Ovary (tissue), 3 donors: ENCODE measurements at regions not wholly inside any gene's neighbourhood (a gene's known extent, or its start where the extent isn't known, plus 50 kb on each side); places are given as distances from the start of the nearest gene placed in this dataset.

Source experiments
- EP300 ChIP-seq: sonication (generic); formaldehyde crosslinking; IDR thresholded peaks from one replicate; pipeline ENCODE4 v1.6.1; 2017; ENCODE audit warnings: antibody characterized with exemption
- POLR2A ChIP-seq: fragments of 450-650 bp; IDR thresholded peaks from one replicate; pipeline ENCODE4 v1.6.1; 2017; ENCODE audit warnings: antibody characterized with exemption, mild to moderate bottlenecking, moderate library complexity
- TF ChIP-seq, protein P1 (sequence below), 3 donors: fragments of 450-650 bp in 2 of 3; fragments of 200-600 bp in 1 of 3; IDR thresholded peaks; one replicate each; pipeline versions ENCODE4 v1.5.1 to v1.8.0; 2016 to 2022; ENCODE audit warnings: antibody characterized with exemption in 3 of 3, mild to moderate bottlenecking in 1 of 3
- donor health status: DM: no; HTN: no; CAD: no.

- TF ChIP-seq, protein P1, sequence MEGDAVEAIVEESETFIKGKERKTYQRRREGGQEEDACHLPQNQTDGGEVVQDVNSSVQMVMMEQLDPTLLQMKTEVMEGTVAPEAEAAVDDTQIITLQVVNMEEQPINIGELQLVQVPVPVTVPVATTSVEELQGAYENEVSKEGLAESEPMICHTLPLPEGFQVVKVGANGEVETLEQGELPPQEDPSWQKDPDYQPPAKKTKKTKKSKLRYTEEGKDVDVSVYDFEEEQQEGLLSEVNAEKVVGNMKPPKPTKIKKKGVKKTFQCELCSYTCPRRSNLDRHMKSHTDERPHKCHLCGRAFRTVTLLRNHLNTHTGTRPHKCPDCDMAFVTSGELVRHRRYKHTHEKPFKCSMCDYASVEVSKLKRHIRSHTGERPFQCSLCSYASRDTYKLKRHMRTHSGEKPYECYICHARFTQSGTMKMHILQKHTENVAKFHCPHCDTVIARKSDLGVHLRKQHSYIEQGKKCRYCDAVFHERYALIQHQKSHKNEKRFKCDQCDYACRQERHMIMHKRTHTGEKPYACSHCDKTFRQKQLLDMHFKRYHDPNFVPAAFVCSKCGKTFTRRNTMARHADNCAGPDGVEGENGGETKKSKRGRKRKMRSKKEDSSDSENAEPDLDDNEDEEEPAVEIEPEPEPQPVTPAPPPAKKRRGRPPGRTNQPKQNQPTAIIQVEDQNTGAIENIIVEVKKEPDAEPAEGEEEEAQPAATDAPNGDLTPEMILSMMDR (IDR thresholded peaks at IDR 0.05), result no peak
- TF ChIP-seq POLR2A (no peak), EP300 (no peak)
Measured at GRCh38 chr6:115460913-115461312, 599.8 kb downstream of the FRK start.
